GM12872 (cell line): ENCODE measurements at regions not wholly inside any gene's neighbourhood (a gene's known extent, or its start where the extent isn't known, plus 50 kb on each side); places are given as distances from the start of the nearest gene placed in this dataset.
A peak's percentile ranks its signal among the peaks of the same experiment; 100 is the strongest.

Experiments
- TF ChIP-seq, protein P1 (sequence below): IDR thresholded peaks from 3 replicates; pipeline ENCODE4 v1.5.1; 2011; ENCODE audit warnings: low read depth, mild to moderate bottlenecking, low read length, moderate library complexity; ENCODE audit not compliant: insufficient read depth

DNA sequence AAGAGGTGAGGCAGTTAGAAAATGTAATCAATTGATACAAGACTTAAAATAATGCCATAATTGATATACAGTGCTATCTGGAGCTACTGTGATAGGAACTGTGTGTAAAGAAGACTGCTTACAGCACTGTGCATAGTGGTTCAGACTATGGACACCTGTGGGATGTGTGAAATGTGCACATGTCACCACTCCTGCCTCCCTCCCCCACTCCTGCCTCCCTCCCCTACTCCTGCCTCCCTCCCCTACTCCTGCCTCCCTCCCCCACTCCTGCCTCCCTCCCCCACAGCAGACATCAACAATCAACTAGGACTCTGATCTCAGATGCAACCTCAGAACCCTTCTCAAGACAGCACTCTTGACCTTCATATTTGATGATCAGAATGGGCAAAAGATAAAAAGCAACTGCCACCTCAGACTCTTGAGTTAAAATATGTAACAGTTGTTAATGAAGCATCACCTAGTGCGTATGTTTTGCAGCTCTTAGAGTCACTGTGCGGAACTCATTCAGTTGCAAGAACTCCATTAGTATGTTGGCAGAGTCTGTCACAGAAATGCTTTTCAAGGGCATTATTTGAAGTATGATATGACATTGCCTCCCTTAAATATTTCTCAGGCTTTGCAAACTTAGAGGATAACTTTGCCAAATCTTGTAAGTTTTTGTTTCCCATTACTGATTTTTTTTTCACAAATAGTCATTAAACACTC lies 255.2 kb upstream of the DDHD1 start:
- TF ChIP-seq, protein P1, sequence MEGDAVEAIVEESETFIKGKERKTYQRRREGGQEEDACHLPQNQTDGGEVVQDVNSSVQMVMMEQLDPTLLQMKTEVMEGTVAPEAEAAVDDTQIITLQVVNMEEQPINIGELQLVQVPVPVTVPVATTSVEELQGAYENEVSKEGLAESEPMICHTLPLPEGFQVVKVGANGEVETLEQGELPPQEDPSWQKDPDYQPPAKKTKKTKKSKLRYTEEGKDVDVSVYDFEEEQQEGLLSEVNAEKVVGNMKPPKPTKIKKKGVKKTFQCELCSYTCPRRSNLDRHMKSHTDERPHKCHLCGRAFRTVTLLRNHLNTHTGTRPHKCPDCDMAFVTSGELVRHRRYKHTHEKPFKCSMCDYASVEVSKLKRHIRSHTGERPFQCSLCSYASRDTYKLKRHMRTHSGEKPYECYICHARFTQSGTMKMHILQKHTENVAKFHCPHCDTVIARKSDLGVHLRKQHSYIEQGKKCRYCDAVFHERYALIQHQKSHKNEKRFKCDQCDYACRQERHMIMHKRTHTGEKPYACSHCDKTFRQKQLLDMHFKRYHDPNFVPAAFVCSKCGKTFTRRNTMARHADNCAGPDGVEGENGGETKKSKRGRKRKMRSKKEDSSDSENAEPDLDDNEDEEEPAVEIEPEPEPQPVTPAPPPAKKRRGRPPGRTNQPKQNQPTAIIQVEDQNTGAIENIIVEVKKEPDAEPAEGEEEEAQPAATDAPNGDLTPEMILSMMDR, result no peak

DNA sequence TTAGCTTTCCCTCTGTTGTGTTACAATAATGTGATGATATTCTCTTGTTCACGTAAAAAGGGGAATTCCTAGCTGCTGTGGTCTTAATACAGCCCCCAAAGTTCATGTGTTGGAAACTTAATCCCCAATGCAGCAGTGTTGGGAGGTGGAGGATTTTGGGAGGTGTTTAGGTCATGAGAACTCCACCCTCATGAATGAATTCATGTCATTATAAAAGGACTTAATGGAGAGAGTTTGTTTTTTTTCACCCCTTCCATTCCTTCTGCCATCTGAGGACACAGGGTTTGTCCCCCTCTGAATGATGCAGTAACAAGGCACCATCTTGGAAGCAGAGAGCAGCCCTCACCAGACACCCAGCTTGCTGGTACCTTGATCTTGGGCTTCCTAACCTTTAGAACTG lies 253.4 kb upstream of the DDHD1 start:
- TF ChIP-seq, protein P1, result no peak

DNA sequence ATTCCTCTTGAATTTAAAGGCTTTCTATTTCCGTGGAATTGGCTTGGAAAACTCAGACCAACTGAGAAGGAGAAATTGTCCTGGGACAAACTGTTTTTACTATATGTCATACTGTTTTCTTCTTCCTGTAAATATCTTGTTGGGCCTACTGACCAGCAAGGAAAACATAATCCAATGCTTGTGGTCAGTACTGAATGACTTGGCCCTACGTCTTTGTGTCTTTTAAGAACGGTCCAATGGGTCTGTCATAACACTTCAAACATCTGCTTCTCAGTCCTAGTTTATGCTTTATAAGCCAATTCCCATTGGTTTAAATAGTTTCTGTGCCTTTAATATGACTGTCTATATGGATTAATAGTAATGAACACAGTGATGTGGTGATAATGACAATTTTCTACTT lies 248.5 kb upstream of the DDHD1 start:
- TF ChIP-seq, protein P1, result no peak

DNA sequence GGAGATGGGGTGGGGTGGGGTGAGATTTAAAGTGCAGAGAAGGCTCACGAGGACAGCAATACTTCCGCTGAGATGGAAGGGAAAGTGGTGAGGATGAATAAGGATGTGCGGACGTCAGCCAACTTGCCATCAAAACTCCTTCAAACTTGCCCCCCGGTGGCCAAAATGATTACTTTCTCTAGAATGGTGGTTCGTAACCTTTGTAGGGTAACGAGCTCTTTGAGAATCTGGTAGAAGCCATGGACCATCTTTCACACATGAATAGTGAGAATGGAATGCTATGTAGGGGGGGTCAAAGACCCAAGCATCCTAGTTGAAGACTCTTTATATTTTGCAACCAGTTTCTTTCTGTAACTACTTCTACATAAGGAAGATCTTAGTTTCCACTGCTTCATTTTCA lies 245.9 kb upstream of the DDHD1 start:
- TF ChIP-seq, protein P1, result peak; percentile 47; the same call in 2 of the 3 replicates

DNA sequence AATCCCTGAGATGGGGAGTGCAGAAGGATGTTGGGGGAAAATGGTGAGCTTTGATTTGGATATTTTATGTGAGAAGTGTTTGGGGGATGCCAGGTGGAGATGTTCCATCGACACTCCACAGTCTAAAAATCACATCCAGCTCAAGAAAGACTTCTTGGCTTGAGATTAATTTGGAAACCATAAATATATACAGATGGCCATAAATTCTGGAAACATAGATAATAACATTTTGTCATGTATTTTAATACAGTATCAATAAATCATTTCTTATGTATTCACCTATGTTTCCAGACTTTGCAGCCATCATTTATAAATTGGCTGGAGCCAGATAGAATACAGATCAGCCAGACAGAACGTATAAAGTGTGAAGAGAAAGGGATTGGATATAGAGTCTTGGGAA lies 245.5 kb upstream of the DDHD1 start:
- TF ChIP-seq, protein P1, result no peak

DNA sequence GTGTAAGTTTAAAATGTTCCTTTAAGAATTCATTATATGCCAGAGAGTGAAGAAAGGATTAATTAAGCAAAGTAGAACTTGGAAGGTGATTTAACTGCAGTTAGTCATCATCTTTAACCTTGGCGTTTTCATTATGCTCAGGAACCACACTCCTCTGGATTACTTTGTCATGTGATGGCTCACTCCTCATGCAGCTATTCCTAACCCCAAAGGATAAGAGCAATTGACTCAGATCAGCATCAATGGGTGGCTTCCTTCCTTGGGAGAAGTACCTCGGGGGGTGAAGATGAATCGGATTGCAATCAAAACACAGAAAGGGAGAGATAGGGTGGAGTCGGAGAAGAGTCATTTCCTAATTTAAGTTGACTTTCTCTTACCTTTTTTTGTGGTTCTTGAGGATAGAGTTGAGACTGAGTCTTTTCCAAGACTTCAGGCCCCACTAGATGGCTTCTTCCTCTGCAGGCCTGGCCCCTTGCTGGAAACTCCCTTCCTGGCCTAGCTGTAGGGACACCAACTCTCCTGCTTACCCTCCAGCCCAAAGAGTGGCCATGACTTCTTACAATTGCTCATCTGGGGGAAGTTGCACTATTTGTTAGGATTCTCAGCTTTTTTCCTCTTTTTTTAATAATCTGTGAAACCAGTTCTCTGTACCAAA lies 238.6 kb upstream of the DDHD1 start:
- TF ChIP-seq, protein P1, result no peak

DNA sequence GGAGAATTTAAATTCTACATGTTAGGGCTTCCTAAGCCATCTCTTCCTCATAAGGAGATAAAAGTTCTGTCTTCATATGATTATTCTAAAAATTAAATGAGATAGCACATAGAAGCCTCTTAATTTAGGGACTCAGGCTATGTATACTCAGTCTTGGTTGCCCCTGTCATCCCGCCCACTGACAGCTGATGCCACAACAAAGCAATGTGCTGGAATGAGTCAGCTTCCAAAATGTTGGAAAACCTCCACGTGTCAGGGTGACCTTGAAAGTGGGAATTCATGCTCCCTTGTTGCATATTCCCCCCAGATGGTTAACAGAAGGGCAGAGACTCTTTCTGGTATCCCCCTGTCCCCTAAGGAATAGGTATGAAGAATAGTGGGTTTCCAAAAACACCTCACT lies 238.0 kb upstream of the DDHD1 start:
- TF ChIP-seq, protein P1, result no peak
